ENCODE measurements at regions not wholly inside any gene's neighbourhood (a gene's known extent, or its start where the extent isn't known, plus 50 kb on each side); places are given as distances from the start of the nearest gene placed in this dataset.

DNA sequence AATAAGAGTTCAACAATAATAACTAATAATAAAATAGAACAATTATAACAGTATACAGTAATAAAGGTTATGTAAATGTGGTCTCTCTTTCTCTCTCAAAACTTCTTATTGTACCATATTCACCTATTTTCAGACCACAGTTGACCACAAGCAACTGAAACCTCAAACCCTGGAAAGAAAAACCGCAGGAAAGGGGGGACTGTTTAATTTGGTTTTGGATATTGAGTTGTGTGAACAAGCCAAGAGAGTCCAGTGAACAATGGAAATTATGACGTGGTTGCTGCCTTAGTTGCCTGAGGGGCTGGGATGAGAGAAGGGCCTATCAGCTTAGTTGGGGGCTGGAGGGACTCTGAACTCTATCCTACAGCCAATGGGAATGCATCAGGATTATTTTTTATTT lies 178.7 kb upstream of the POU2AF2 start:
- Histone ChIP-seq H3K9me3 (ENCODE audit: control insufficient read depth, insufficient read depth, low read depth, low read length) (no peaks in the 10 kb centered on the region), H3K4me3 (ENCODE audit: low read depth, low read length) (no peak overlapping the region), H3K27ac (ENCODE audit: extremely low read depth, low read depth, low read length) (no peak overlapping the region), H3K36me3 (ENCODE audit: control insufficient read depth in 2 of 2, insufficient read depth in 1 of 2, low read length in 2 of 2) (no peaks in the 10 kb centered on the region), H3K4me1 (ENCODE audit: control insufficient read depth, insufficient read depth, low read length) (no peaks in the 10 kb centered on the region)
- POLR2A ChIA-PET, result no interaction called here
- TF ChIP-seq ZNF19 (tag by site-specific recombination; IDR thresholded peaks at IDR 0.05; ENCODE audit: low read depth) (no peak), ZFP41 (tag by site-specific recombination; IDR thresholded peaks at IDR 0.05; ENCODE audit: borderline replicate concordance) (no peak), ZNF776 (tag by site-specific recombination; IDR thresholded peaks at IDR 0.05; ENCODE audit: borderline replicate concordance) (no peak), ZNF112 (tag by site-specific recombination; IDR thresholded peaks at IDR 0.05) (no peak), KLF1 (tag by site-specific recombination; IDR thresholded peaks at IDR 0.05) (no peak), ZNF404 (tag by site-specific recombination; IDR thresholded peaks at IDR 0.05) (no peak), ZNF555 (tag by site-specific recombination; conservative IDR thresholded peaks at IDR 0.05) (no peak), ZNF174 (tag by site-specific recombination; IDR thresholded peaks at IDR 0.05) (no peak), ZBTB21 (tag by site-specific recombination; IDR thresholded peaks at IDR 0.05) (no peak), ZNF777 (tag by site-specific recombination; IDR thresholded peaks at IDR 0.05; ENCODE audit: borderline replicate concordance) (no peak), PRDM1 (tag by site-specific recombination; IDR thresholded peaks at IDR 0.05) (no peak), ZNF596 (tag by site-specific recombination; IDR thresholded peaks at IDR 0.05) (no peak), GLIS1 (tag by site-specific recombination; IDR thresholded peaks at IDR 0.05) (no peak), ZNF133 (tag by site-specific recombination; IDR thresholded peaks at IDR 0.05) (no peak)
- TF ChIP-seq, protein P1, sequence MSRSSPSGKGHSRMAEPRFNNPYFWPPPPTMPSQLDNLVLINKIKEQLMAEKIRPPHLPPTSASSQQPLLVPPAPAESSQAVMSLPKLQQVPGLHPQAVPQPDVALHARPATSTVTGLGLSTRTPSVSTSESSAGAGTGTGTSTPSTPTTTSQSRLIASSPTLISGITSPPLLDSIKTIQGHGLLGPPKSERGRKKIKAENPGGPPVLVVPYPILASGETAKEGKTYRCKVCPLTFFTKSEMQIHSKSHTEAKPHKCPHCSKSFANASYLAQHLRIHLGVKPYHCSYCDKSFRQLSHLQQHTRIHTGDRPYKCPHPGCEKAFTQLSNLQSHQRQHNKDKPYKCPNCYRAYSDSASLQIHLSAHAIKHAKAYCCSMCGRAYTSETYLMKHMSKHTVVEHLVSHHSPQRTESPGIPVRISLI (tag by site-specific recombination; IDR thresholded peaks at IDR 0.05), result no peak
- TF ChIP-seq, protein P2, sequence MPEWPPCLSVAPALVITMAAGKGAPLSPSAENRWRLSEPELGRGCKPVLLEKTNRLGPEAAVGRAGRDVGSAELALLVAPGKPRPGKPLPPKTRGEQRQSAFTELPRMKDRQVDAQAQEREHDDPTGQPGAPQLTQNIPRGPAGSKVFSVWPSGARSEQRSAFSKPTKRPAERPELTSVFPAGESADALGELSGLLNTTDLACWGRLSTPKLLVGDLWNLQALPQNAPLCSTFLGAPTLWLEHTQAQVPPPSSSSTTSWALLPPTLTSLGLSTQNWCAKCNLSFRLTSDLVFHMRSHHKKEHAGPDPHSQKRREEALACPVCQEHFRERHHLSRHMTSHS (tag by site-specific recombination; IDR thresholded peaks at IDR 0.05), result no peak
- TF ChIP-seq, protein P3, sequence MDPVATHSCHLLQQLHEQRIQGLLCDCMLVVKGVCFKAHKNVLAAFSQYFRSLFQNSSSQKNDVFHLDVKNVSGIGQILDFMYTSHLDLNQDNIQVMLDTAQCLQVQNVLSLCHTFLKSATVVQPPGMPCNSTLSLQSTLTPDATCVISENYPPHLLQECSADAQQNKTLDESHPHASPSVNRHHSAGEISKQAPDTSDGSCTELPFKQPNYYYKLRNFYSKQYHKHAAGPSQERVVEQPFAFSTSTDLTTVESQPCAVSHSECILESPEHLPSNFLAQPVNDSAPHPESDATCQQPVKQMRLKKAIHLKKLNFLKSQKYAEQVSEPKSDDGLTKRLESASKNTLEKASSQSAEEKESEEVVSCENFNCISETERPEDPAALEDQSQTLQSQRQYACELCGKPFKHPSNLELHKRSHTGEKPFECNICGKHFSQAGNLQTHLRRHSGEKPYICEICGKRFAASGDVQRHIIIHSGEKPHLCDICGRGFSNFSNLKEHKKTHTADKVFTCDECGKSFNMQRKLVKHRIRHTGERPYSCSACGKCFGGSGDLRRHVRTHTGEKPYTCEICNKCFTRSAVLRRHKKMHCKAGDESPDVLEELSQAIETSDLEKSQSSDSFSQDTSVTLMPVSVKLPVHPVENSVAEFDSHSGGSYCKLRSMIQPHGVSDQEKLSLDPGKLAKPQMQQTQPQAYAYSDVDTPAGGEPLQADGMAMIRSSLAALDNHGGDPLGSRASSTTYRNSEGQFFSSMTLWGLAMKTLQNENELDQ (tag by site-specific recombination; IDR thresholded peaks at IDR 0.05; ENCODE audit: low read depth), result no peak
- CTCF ChIA-PET, result no interaction called here

DNA sequence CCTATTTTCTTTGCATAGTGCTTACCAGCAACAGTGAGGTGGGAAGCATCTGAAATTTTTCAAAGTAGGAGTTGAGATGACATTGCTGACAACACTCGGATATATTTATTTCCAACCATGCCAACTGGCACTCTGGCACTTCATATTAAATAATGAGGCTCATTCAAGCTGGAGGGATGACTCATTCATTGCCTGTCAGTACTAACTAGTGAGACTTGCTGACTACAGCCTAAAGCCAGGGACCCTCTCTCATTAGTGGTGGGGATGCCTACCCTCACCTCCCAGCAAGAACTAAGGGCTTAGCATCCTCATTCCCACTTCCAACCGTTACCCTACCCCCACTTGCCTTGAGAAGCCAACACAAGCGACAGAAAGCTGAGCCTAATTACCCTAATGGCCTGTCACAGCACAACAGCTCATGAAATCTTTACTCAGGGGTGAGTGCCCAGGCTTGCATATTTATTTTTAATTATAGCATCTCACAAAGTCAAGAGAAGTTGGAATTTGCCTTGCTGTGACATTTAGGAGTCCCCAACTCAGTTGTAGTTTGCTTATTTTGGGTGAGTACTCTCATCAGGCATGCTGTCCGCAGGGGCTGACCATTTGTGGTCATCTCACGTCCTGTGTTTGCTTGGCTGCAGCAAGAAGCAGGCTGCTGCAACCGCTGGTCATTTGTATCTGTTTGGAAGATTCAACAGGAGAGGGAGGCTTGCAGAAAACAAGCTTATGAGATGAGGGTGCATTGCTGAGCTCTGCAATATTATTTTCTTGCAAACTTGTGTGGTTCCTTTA lies 181.6 kb upstream of the POU2AF2 start:
- CTCF ChIA-PET, result no interaction called here
- Histone ChIP-seq H3K9me3 (ENCODE audit: control insufficient read depth, insufficient read depth, low read depth, low read length) (no peaks in the 10 kb centered on the region), H3K4me3 (ENCODE audit: low read depth, low read length) (no peak overlapping the region), H3K27ac (ENCODE audit: extremely low read depth, low read depth, low read length) (no peak overlapping the region), H3K36me3 (ENCODE audit: control insufficient read depth in 2 of 2, insufficient read depth in 1 of 2, low read length in 2 of 2) (no peaks in the 10 kb centered on the region), H3K4me1 (ENCODE audit: control insufficient read depth, insufficient read depth, low read length) (no peaks in the 10 kb centered on the region)
- TF ChIP-seq ZNF341 (tag by site-specific recombination; IDR thresholded peaks at IDR 0.05; ENCODE audit: low read depth), result no peak
- TF ChIP-seq ZNF19 (tag by site-specific recombination; IDR thresholded peaks at IDR 0.05; ENCODE audit: low read depth), result no peak
- no peak for TF ChIP-seq ZNF621 (tag by site-specific recombination; IDR thresholded peaks at IDR 0.05)
- TF ChIP-seq, protein P4, sequence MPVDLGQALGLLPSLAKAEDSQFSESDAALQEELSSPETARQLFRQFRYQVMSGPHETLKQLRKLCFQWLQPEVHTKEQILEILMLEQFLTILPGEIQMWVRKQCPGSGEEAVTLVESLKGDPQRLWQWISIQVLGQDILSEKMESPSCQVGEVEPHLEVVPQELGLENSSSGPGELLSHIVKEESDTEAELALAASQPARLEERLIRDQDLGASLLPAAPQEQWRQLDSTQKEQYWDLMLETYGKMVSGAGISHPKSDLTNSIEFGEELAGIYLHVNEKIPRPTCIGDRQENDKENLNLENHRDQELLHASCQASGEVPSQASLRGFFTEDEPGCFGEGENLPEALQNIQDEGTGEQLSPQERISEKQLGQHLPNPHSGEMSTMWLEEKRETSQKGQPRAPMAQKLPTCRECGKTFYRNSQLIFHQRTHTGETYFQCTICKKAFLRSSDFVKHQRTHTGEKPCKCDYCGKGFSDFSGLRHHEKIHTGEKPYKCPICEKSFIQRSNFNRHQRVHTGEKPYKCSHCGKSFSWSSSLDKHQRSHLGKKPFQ (tag by site-specific recombination; IDR thresholded peaks at IDR 0.05), result no peak
- no peak for TF ChIP-seq ZNF777 (tag by site-specific recombination; IDR thresholded peaks at IDR 0.05; ENCODE audit: borderline replicate concordance)
- TF ChIP-seq ZNF473 (tag by site-specific recombination; IDR thresholded peaks at IDR 0.05), result no peak
- TF ChIP-seq ZNF670 (tag by site-specific recombination; IDR thresholded peaks at IDR 0.05; ENCODE audit: low read depth), result no peak
- TF ChIP-seq, protein P5, sequence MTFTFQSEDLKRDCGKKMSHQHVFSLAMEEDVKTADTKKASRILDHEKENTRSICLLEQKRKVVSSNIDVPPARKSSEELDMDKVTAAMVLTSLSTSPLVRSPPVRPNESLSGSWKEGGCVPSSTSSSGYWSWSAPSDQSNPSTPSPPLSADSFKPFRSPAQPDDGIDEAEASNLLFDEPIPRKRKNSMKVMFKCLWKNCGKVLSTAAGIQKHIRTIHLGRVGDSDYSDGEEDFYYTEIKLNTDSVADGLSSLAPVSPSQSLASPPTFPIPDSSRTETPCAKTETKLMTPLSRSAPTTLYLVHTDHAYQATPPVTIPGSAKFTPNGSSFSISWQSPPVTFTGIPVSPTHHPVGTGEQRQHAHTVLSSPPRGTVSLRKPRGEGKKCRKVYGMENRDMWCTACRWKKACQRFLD (tag by site-specific recombination; IDR thresholded peaks at IDR 0.05), result no peak
- TF ChIP-seq ZNF76 (tag by site-specific recombination; IDR thresholded peaks at IDR 0.05; ENCODE audit: borderline replicate concordance, low read depth), result no peak
- POLR2A ChIA-PET, result no interaction called here
